ENCODE measurements at regions not wholly inside any gene's neighbourhood (a gene's known extent, or its start where the extent isn't known, plus 50 kb on each side); places are given as distances from the start of the nearest gene placed in this dataset.
"Not testable (repeated sequence)": the region's sequence is repeated elsewhere in the genome, so short reads cannot be mapped to it uniquely, and the experiment has no call there.

- no peak for DNase-seq
Measured at GRCh38 chr15:70602834-70603560, 160.4 kb downstream of the UACA start.

GRCh38 chr15:70602281-70602680 lies 161.1 kb downstream of the UACA start:
- DNase-seq, result no peak

GRCh38 chr15:70597945-70598344 lies 165.4 kb downstream of the UACA start:
- DNase-seq, result no peak

- no peak for DNase-seq
Measured at GRCh38 chr15:70597056-70597603, 166.2 kb downstream of the UACA start.

GRCh38 chr15:70596354-70597055 lies 166.9 kb downstream of the UACA start:
- DNase-seq, result no peak

- no peak for DNase-seq
Measured at GRCh38 chr15:70593795-70594194, 169.6 kb downstream of the UACA start.

- no peak for DNase-seq
Measured at GRCh38 chr15:70589728-70590127, 173.6 kb downstream of the UACA start.

- no peak for DNase-seq
Measured at GRCh38 chr15:70589221-70589620, 174.1 kb downstream of the UACA start.

GRCh38 chr15:70588613-70589012 lies 174.7 kb downstream of the UACA start:
- DNase-seq, result no peak

- DNase-seq, result no peak
Measured at GRCh38 chr15:70587896-70588567, 175.3 kb downstream of the UACA start.

- DNase-seq, result not testable (repeated sequence)
Measured at GRCh38 chr15:70587012-70587634, 176.2 kb downstream of the UACA start.

GRCh38 chr15:70586241-70586640 lies 177.1 kb downstream of the UACA start:
- DNase-seq, result no peak

GRCh38 chr15:70585707-70586034 lies 177.7 kb downstream of the UACA start:
- DNase-seq, result no peak

GRCh38 chr15:70584838-70585706 lies 178.3 kb downstream of the UACA start:
- no peak for DNase-seq

- DNase-seq, result no peak
Measured at GRCh38 chr15:70584441-70584837, 178.9 kb downstream of the UACA start.

GRCh38 chr15:70583006-70583405 lies 180.4 kb downstream of the UACA start:
- DNase-seq, result no peak

- DNase-seq, result no peak
Measured at GRCh38 chr15:70582143-70582945, 181.0 kb downstream of the UACA start.

- no peak for DNase-seq
Measured at GRCh38 chr15:70580958-70581357, 182.4 kb downstream of the UACA start.

- no peak for DNase-seq
Measured at GRCh38 chr15:70580286-70580685, 183.1 kb downstream of the UACA start.

GRCh38 chr15:70579766-70580165 lies 183.6 kb downstream of the UACA start:
- DNase-seq, result no peak

- DNase-seq, result no peak
Measured at GRCh38 chr15:70578196-70578595, 185.2 kb downstream of the UACA start.

Measured in skin of body (tissue), 1 donor.